HepG2 (cell line): ENCODE measurements at regions not wholly inside any gene's neighbourhood (a gene's known extent, or its start where the extent isn't known, plus 50 kb on each side); places are given as distances from the start of the nearest gene placed in this dataset.

Experiments
- ETV5 ChIP-seq: IDR thresholded peaks from 2 replicates; pipeline ENCODE4 v1.6.1; 2018; ENCODE audit warnings: missing biosample characterization, missing genetic modification reagents, inconsistent platforms, borderline replicate concordance
- SALL1 ChIP-seq: sonication (generic); formaldehyde crosslinking; IDR thresholded peaks from 2 replicates; pipeline ENCODE4 v1.8.0; 2022; ENCODE audit warnings: mild to moderate bottlenecking, missing genetic modification reagents
- SATB2 ChIP-seq: sonication (generic); formaldehyde crosslinking; IDR thresholded peaks from 2 replicates; pipeline ENCODE4 v1.5.0; 2020; ENCODE audit warnings: missing genetic modification reagents
- SIX1 ChIP-seq: sonication (generic); formaldehyde crosslinking; IDR thresholded peaks from 2 replicates; pipeline ENCODE4 v1.4.0; 2020; ENCODE audit warnings: missing genetic modification reagents, borderline replicate concordance
- TGIF2 ChIP-seq: IDR thresholded peaks from 2 replicates; pipeline ENCODE4 v1.6.1; 2016; ENCODE audit warnings: control low read depth, missing compliant biosample characterization
- YEATS4 ChIP-seq: sonication (generic); formaldehyde crosslinking; IDR thresholded peaks from 2 replicates; pipeline ENCODE4 v1.4.0; 2020; ENCODE audit warnings: missing genetic modification reagents, borderline replicate concordance
- YY1 ChIP-seq: IDR thresholded peaks from 2 replicates; pipeline ENCODE4 v1.6.1; 2011; ENCODE audit warnings: low read length, low read depth, moderate library complexity, mild to moderate bottlenecking; ENCODE audit not compliant: insufficient read depth, insufficient replicate concordance
- ZNF205 ChIP-seq: IDR thresholded peaks from 2 replicates; pipeline ENCODE4 v1.6.1; 2018; ENCODE audit warnings: missing biosample characterization, missing genetic modification reagents
- TF ChIP-seq, protein P1 (sequence below): sonication (generic); formaldehyde crosslinking; IDR thresholded peaks from 2 replicates; pipeline ENCODE4 v1.4.0; 2020; ENCODE audit warnings: missing genetic modification reagents
- TF ChIP-seq, protein P2 (sequence below): IDR thresholded peaks from 2 replicates; pipeline ENCODE4 v1.6.1; 2016; ENCODE audit warnings: low read depth, missing genetic modification reagents, missing compliant biosample characterization
- TF ChIP-seq, protein P3 (sequence below): IDR thresholded peaks from 2 replicates; pipeline ENCODE4 v1.6.1; 2016; ENCODE audit warnings: mild to moderate bottlenecking
- TF ChIP-seq, protein P4 (sequence below): sonication (generic); formaldehyde crosslinking; IDR thresholded peaks from 2 replicates; pipeline ENCODE4 v1.4.0; 2020; ENCODE audit warnings: missing genetic modification reagents
- TF ChIP-seq, protein P5 (sequence below): sonication (generic); formaldehyde crosslinking; IDR thresholded peaks from 2 replicates; pipeline ENCODE4 v1.4.0; 2020; ENCODE audit warnings: low read depth, missing genetic modification reagents
- TF ChIP-seq, protein P6 (sequence below): sonication (generic); formaldehyde crosslinking; IDR thresholded peaks from 2 replicates; pipeline ENCODE4 v1.8.0; 2023; ENCODE audit warnings: mild to moderate bottlenecking, missing genetic modification reagents

DNA sequence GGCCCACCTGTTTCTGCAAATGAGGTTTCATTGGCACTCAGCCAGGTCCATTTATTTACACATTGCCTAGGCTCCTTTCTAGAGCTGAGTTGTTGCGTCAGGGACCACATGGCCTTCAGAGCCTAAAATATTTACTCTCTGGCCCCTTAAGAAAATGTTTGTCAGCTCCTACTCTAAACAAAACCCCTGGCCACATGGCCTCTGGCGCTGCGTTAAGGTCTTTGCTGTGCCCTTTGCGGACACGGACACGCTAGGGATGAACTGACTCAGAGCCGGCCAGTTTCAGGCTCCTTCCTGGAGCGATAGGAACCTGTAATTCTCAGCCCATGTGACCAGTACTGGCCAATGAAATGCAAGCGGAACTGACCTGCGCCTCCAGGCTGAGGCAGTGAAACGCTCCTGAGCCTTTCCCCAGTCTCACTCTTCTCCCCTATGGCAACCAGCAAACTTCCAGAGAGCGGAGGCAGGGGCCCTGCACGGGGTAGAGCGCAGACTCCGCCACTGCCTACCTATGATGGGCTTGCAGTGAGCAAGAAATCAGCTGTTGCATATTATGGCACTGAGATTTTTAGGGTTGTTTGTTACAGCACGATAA is 160.3 kb downstream of the ETS2 start (continued):
- TF ChIP-seq, protein P1, sequence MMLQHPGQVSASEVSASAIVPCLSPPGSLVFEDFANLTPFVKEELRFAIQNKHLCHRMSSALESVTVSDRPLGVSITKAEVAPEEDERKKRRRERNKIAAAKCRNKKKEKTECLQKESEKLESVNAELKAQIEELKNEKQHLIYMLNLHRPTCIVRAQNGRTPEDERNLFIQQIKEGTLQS (CRISPR knock-in tag), result peak; percentile 19; the same call in 1 of the 2 replicates
- TF ChIP-seq ZNF205 (CRISPR knock-in tag) (peak; percentile 75), SATB2 (no peak), TGIF2 (CRISPR knock-in tag) (no peak), SALL1 (peak; percentile 93), YEATS4 (CRISPR knock-in tag) (peak; percentile 88), ETV5 (peak; percentile 74), YY1 (peak; percentile 45), SIX1 (CRISPR knock-in tag) (0 out of 2 replicates have a peak, but pooled peaks have one; percentile 11)
- TF ChIP-seq, protein P2, sequence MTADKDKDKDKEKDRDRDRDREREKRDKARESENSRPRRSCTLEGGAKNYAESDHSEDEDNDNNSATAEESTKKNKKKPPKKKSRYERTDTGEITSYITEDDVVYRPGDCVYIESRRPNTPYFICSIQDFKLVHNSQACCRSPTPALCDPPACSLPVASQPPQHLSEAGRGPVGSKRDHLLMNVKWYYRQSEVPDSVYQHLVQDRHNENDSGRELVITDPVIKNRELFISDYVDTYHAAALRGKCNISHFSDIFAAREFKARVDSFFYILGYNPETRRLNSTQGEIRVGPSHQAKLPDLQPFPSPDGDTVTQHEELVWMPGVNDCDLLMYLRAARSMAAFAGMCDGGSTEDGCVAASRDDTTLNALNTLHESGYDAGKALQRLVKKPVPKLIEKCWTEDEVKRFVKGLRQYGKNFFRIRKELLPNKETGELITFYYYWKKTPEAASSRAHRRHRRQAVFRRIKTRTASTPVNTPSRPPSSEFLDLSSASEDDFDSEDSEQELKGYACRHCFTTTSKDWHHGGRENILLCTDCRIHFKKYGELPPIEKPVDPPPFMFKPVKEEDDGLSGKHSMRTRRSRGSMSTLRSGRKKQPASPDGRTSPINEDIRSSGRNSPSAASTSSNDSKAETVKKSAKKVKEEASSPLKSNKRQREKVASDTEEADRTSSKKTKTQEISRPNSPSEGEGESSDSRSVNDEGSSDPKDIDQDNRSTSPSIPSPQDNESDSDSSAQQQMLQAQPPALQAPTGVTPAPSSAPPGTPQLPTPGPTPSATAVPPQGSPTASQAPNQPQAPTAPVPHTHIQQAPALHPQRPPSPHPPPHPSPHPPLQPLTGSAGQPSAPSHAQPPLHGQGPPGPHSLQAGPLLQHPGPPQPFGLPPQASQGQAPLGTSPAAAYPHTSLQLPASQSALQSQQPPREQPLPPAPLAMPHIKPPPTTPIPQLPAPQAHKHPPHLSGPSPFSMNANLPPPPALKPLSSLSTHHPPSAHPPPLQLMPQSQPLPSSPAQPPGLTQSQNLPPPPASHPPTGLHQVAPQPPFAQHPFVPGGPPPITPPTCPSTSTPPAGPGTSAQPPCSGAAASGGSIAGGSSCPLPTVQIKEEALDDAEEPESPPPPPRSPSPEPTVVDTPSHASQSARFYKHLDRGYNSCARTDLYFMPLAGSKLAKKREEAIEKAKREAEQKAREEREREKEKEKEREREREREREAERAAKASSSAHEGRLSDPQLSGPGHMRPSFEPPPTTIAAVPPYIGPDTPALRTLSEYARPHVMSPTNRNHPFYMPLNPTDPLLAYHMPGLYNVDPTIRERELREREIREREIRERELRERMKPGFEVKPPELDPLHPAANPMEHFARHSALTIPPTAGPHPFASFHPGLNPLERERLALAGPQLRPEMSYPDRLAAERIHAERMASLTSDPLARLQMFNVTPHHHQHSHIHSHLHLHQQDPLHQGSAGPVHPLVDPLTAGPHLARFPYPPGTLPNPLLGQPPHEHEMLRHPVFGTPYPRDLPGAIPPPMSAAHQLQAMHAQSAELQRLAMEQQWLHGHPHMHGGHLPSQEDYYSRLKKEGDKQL (CRISPR knock-in tag), result 0 out of 2 replicates have a peak, but pooled peaks have one; percentile 11
- TF ChIP-seq, protein P3, sequence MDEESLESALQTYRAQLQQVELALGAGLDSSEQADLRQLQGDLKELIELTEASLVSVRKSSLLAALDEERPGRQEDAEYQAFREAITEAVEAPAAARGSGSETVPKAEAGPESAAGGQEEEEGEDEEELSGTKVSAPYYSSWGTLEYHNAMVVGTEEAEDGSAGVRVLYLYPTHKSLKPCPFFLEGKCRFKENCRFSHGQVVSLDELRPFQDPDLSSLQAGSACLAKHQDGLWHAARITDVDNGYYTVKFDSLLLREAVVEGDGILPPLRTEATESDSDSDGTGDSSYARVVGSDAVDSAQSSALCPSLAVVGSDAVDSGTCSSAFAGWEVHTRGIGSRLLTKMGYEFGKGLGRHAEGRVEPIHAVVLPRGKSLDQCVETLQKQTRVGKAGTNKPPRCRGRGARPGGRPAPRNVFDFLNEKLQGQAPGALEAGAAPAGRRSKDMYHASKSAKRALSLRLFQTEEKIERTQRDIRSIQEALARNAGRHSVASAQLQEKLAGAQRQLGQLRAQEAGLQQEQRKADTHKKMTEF, result peak; percentile 84
- TF ChIP-seq, protein P4, sequence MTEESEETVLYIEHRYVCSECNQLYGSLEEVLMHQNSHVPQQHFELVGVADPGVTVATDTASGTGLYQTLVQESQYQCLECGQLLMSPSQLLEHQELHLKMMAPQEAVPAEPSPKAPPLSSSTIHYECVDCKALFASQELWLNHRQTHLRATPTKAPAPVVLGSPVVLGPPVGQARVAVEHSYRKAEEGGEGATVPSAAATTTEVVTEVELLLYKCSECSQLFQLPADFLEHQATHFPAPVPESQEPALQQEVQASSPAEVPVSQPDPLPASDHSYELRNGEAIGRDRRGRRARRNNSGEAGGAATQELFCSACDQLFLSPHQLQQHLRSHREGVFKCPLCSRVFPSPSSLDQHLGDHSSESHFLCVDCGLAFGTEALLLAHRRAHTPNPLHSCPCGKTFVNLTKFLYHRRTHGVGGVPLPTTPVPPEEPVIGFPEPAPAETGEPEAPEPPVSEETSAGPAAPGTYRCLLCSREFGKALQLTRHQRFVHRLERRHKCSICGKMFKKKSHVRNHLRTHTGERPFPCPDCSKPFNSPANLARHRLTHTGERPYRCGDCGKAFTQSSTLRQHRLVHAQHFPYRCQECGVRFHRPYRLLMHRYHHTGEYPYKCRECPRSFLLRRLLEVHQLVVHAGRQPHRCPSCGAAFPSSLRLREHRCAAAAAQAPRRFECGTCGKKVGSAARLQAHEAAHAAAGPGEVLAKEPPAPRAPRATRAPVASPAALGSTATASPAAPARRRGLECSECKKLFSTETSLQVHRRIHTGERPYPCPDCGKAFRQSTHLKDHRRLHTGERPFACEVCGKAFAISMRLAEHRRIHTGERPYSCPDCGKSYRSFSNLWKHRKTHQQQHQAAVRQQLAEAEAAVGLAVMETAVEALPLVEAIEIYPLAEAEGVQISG, result peak; percentile 72
- TF ChIP-seq, protein P5, sequence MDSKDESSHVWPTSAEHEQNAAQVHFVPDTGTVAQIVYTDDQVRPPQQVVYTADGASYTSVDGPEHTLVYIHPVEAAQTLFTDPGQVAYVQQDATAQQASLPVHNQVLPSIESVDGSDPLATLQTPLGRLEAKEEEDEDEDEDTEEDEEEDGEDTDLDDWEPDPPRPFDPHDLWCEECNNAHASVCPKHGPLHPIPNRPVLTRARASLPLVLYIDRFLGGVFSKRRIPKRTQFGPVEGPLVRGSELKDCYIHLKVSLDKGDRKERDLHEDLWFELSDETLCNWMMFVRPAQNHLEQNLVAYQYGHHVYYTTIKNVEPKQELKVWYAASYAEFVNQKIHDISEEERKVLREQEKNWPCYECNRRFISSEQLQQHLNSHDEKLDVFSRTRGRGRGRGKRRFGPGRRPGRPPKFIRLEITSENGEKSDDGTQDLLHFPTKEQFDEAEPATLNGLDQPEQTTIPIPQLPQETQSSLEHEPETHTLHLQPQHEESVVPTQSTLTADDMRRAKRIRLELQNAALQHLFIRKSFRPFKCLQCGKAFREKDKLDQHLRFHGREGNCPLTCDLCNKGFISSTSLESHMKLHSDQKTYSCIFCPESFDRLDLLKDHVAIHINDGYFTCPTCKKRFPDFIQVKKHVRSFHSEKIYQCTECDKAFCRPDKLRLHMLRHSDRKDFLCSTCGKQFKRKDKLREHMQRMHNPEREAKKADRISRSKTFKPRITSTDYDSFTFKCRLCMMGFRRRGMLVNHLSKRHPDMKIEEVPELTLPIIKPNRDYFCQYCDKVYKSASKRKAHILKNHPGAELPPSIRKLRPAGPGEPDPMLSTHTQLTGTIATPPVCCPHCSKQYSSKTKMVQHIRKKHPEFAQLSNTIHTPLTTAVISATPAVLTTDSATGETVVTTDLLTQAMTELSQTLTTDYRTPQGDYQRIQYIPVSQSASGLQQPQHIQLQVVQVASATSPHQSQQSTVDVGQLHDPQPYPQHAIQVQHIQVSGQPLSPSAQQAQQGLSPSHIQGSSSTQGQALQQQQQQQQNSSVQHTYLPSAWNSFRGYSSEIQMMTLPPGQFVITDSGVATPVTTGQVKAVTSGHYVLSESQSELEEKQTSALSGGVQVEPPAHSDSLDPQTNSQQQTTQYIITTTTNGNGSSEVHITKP (CRISPR knock-in tag), result peak; percentile 32; the same call in 1 of the 2 replicates
- TF ChIP-seq, protein P6, sequence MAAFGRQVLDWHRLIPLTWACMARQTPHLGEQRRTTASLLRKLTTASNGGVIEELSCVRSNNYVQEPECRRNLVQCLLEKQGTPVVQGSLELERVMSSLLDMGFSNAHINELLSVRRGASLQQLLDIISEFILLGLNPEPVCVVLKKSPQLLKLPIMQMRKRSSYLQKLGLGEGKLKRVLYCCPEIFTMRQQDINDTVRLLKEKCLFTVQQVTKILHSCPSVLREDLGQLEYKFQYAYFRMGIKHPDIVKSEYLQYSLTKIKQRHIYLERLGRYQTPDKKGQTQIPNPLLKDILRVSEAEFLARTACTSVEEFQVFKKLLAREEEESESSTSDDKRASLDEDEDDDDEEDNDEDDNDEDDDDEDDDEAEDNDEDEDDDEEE (CRISPR knock-in tag), result no peak
